Lung (tissue), 11 donors: ENCODE measurements at regions not wholly inside any gene's neighbourhood (a gene's known extent, or its start where the extent isn't known, plus 50 kb on each side); places are given as distances from the start of the nearest gene placed in this dataset.
"Not testable (repeated sequence)": the region's sequence is repeated elsewhere in the genome, so short reads cannot be mapped to it uniquely, and the experiment has no call there.

Experiments used
- ATAC-seq: fragments of 200-7000 bp; cut with Tn5 transposase; one replicate; pipeline ENCODE4 v1.9.1; 2020; ENCODE audit warnings: moderate number of reproducible peaks; ENCODE audit not compliant: insufficient read depth, low FRiP score
- DNase-seq, 3 donors: peaks; one replicate each; pipeline ENCODE4 v3.0.0-alpha.2; 2013 to 2017
- H3K27ac ChIP-seq, 2 donors: one replicate each; pipeline ENCODE4 v1.5.1; 2013; ENCODE audit warnings: mild to moderate bottlenecking in 2 of 2, moderate library complexity in 2 of 2, control low read depth in 1 of 2, inconsistent platforms in 1 of 2, low read depth in 1 of 2, low read length in 1 of 2
- H3K27me3 ChIP-seq, 3 donors: one replicate each; pipeline ENCODE4 v1.5.1; 2013; ENCODE audit warnings: low read length in 2 of 3; ENCODE audit not compliant: control insufficient read depth in 3 of 3, insufficient read depth in 3 of 3
- H3K36me3 ChIP-seq, 4 donors: one replicate each; pipeline ENCODE4 v1.5.1; 2013; ENCODE audit warnings: low read length in 4 of 4, mild to moderate bottlenecking in 1 of 4, moderate library complexity in 1 of 4; ENCODE audit not compliant: control insufficient read depth in 4 of 4, insufficient read depth in 4 of 4
- H3K4me1 ChIP-seq, 5 donors: one replicate each; pipeline ENCODE4 v1.5.1; 2013; ENCODE audit warnings: low read length in 5 of 5, mild to moderate bottlenecking in 2 of 5, moderate library complexity in 1 of 5; ENCODE audit not compliant: control insufficient read depth in 5 of 5, insufficient read depth in 5 of 5
- H3K4me3 ChIP-seq: one replicate; pipeline ENCODE4 v1.5.1; 2013; ENCODE audit warnings: mild to moderate bottlenecking, control low read depth, moderate library complexity
- H3K9ac ChIP-seq, 2 donors: one replicate each; pipeline ENCODE4 v1.5.1; 2013; ENCODE audit warnings: low read length in 2 of 2, control low read depth in 1 of 2; ENCODE audit not compliant: insufficient read depth in 1 of 2
- H3K9me3 ChIP-seq, 4 donors: one replicate each; pipeline ENCODE4 v1.5.1; 2013; ENCODE audit warnings: low read length in 3 of 4, mild to moderate bottlenecking in 1 of 4, moderate library complexity in 1 of 4; ENCODE audit not compliant: control insufficient read depth in 4 of 4, insufficient read depth in 3 of 4
- WGBS, 2 donors: extraction: QIAGEN DNeasy Blood & Tissue Kit; methylation state at CpG; one replicate each; pipeline ENCODE4 v1.1.7; 2013; 5-methylcytosine and 5-hydroxymethylcytosine counted together
- TF ChIP-seq, protein P1 (sequence below): IDR thresholded peaks from 2 replicates; pipeline ENCODE4 v1.5.1; 2012; ENCODE audit warnings: mild to moderate bottlenecking; ENCODE audit errors: control extremely low read depth, extremely low read depth
- donor health status: control.
- donor health status: control.
- donor health status: Bipolar disorder and iron deficiency.
- donor health status: healthy.
- donor health status: DM: yes; HTN: yes; CAD: no.

DNA sequence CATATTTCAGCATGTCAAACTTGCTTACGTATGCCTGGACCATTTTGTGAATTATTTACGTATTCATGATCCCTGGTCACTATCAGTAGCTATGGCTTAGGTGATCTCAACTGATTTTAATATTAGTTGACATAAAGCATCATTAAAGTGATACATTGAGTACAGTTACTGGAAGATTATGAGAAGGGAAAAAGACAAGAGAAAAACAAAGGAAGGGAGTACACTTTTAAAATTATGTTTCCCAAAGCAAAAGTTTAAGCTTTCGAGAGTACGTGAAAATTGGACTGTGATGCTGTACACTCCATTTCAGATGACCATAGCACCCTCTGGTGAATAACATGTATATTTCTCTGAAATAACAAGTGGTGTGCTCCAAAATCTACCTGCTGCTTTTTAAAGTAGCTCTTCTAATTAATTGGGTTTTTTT is 215.0 kb upstream of the HSF2 start:
- Histone ChIP-seq H3K36me3 (no peaks in the 10 kb centered on the region), H3K27ac (no peak overlapping the region), H3K4me1 (no peaks in the 10 kb centered on the region), H3K4me3 (no peak overlapping the region), H3K27me3 (no peaks in the 10 kb centered on the region), H3K9ac (peak overlapping the region in 1 of 2 donors; percentile 30), H3K9me3 (no peaks in the 10 kb centered on the region)
- ATAC-seq: peak; percentile 61
- WGBS, 2 donors: 34 to 47% methylated on average over 4 of the region's 4 CpGs
- peak in 2 of 3 donors; percentile 68 to 76 for DNase-seq
- TF ChIP-seq, protein P1, sequence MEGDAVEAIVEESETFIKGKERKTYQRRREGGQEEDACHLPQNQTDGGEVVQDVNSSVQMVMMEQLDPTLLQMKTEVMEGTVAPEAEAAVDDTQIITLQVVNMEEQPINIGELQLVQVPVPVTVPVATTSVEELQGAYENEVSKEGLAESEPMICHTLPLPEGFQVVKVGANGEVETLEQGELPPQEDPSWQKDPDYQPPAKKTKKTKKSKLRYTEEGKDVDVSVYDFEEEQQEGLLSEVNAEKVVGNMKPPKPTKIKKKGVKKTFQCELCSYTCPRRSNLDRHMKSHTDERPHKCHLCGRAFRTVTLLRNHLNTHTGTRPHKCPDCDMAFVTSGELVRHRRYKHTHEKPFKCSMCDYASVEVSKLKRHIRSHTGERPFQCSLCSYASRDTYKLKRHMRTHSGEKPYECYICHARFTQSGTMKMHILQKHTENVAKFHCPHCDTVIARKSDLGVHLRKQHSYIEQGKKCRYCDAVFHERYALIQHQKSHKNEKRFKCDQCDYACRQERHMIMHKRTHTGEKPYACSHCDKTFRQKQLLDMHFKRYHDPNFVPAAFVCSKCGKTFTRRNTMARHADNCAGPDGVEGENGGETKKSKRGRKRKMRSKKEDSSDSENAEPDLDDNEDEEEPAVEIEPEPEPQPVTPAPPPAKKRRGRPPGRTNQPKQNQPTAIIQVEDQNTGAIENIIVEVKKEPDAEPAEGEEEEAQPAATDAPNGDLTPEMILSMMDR: peak; percentile 15

DNA sequence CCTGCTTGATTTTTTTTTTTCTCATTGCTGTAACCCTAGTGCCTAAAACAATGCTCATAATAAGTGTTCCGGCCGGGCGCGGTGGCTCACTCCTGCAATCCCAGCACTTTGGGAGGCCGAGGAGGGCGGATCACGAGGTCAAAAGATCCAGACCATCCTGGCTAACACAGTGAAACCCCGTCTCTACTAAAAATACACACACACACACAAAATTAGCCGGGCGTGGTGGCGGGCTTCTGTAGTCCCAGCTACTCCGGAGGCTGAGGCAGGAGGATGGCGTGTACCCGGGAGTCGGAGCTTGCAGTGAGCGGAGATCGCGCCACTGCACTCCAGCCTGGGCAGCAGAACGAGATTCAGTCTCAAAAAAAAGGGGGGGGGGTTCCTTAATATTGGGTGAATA is 214.0 kb upstream of the HSF2 start:
- H3K27ac ChIP-seq, H3K4me3 ChIP-seq, H3K9ac ChIP-seq, H3K4me1 ChIP-seq, DNase-seq, H3K9me3 ChIP-seq, ATAC-seq, H3K27me3 ChIP-seq, H3K36me3 ChIP-seq: not testable (repeated sequence)
- WGBS, 2 donors: 90 to 94% methylated on average over 19 of the region's 19 CpGs

DNA sequence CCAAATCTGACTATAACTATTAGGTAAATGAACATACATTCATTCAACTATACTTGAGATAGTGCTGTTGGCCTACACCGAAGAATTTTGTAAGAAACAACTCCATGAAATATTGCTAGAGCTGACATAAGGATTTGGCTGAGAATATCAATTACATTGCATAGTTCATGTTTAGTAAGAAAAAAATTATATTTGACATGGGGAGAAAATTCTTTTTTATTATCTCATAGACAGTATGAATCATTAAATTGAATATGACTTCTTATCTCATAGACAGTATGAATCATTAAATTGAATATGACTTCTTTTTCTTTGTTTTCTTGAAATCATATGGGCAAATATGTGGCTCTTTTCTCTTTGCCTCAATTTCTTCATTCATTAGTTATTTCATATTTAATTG is 212.3 kb upstream of the HSF2 start:
- Histone ChIP-seq H3K9ac (no peak overlapping the region), H3K9me3 (no peaks in the 10 kb centered on the region), H3K27me3 (no peaks in the 10 kb centered on the region), H3K4me1 (no peaks in the 10 kb centered on the region), H3K36me3 (no peaks in the 10 kb centered on the region), H3K4me3 (no peak overlapping the region), H3K27ac (no peak overlapping the region)
- no peak for DNase-seq
- ATAC-seq: no peak
- TF ChIP-seq, protein P1: no peak
- WGBS, 2 donors: 84 to 95% methylated on average over 1 of the region's 1 CpG

DNA sequence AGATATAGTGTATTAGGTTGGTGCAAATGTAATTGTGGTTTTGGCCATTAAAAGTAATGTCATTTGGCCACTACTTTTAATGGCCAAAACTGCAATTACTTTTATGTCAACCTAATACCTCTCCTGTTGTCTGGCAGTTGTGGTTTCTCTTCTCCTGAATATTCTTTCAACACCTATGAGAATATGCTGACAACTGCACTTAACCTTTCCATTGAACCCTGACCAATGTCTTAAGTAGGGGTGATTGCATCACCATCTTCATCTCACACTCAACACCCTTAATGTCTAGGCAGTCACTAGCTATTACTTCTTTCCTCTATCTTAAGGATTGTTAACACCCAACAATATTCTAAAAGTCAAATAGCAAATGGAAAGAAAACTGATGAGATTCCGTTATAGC is 200.5 kb upstream of the HSF2 start:
- ATAC-seq: no peak
- no peak overlapping the region for H3K9ac ChIP-seq
- no peak for DNase-seq
- no peaks in the 10 kb centered on the region for H3K9me3 ChIP-seq
- WGBS, 2 donors: 87 to 93% methylated on average over 1 of the region's 1 CpG
- H3K27ac ChIP-seq: no peak overlapping the region
- TF ChIP-seq, protein P1: no peak
- H3K4me3 ChIP-seq: no peak overlapping the region
- H3K27me3 ChIP-seq: no peaks in the 10 kb centered on the region
- no peaks in the 10 kb centered on the region for H3K36me3 ChIP-seq
- no peaks in the 10 kb centered on the region for H3K4me1 ChIP-seq
